Right renal pelvis (tissue), 4 donors: ENCODE measurements at regions not wholly inside any gene's neighbourhood (a gene's known extent, or its start where the extent isn't known, plus 50 kb on each side); places are given as distances from the start of the nearest gene placed in this dataset.
"Not testable (repeated sequence)": the region's sequence is repeated elsewhere in the genome, so short reads cannot be mapped to it uniquely, and the experiment has no call there.

Experiments used
- DNase-seq, 4 donors: peaks; one replicate each; pipeline ENCODE4 v3.0.0-alpha.2; 2013; ENCODE audit warnings: low read depth in 4 of 4, low spot score in 3 of 4, missing footprints in 1 of 4

GRCh38 chrX:140633105-140633504 is 76.5 kb upstream of the LINC00632 start:
- DNase-seq: not testable (repeated sequence)

DNA sequence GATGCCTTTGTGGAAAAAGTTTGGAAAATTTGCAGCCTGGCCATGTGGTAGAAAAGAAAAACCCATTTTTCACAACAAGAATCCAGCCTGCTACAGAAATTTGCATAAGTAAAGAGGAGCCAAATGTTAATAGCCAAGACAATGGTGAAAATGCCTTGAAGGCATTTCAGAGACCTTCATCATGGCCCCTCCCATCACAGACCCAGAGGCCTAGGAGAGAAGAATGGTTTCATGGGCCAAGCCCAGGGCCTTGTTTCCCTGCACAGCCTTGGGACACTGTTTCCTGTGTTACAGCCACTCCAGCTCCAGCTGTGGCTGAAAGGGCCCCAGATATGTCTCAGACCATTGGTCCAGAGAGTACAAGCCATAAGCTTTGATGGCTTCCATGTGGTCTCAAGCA is 101.4 kb upstream of the LINC00632 start:
- DNase-seq: no peak

DNA sequence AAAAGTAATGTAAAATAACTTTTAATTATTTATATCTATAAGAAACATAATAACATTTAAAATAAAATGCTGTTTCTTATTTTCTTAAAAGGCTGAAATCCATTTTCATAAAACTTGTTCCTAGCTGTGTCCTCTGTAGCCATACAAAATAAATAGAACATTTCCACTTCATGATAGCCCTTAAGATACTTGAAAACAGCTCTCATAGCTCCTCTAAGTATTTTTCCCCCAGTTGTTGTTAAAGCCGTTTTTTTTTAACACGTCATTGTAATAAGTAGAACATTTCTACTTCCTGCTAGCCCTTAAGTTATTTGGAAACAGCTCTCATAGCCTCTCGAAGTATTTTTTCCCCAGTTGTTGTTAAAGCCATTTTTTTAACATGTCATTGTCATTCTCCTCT is 97.3 kb upstream of the SOX3 start:
- no peak for DNase-seq

DNA sequence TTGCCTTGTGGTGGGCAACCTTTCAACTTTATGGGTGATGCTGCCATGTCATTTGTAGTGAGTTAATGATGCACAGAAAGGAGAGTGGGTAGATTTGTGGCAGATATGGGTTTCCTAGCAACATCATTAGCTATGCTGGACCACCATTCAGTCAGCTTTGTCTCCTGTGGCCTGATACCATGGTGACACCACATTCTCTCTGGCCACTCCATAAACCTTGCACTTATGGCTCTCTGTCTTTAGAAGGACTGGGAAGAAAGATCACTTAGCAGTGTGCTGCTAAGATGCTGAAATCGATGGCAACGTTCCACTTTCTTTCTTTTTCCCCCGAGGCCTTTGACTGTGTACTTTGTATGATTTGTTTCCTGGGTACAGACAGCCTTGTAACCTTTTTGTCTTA is 95.0 kb upstream of the SOX3 start:
- no peak for DNase-seq

DNA sequence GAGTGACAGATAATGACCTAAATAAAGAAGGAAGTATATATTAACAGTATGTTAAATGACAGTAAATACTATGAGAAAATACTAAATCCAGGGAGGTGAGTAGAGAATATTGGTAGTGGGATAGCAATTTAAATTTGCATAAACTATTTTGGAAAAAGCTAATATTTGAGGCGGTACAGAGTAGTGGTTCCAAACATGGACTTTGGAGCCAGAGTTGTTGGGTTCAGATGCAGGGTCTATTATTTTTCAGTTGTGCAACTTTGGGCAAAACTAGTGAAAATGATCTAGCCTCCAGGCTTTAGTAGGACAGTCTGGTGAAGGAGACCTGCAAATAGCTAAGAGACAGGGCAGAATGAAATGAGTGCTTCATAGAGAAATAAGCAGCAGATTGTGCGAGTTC is 84.8 kb upstream of the SOX3 start:
- DNase-seq: no peak

GRCh38 chrX:140586951-140587350 is 82.1 kb upstream of the SOX3 start:
- DNase-seq: no peak

GRCh38 chrX:140580478-140580877 is 75.6 kb upstream of the SOX3 start:
- no peak for DNase-seq

DNA sequence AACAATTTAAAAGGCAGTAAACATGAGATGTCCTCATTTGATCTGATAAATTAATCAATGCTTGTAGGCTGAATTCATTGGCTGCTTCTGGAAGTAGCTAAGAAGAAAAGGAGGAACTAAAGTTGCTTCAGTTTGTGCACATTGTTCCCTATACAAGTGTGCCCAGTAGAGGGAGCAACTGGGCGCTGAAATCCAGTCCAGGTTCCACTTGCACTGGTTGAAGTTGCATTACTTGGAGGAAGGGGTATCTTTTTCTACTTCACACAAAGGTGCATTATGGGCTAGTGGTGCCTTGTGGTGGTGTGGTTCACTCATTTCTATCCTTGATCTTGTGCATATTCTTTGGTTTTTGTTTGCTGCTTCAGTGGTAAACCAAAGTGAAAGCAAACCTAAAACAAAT is 67.9 kb upstream of the SOX3 start:
- DNase-seq: peak in 2 of 4 donors; percentile 4 to 7

- no peak for DNase-seq
Observed at GRCh38 chrX:140563893-140564292, 59.0 kb upstream of the SOX3 start.
